ENCODE measurements at regions not wholly inside any gene's neighbourhood (a gene's known extent, or its start where the extent isn't known, plus 50 kb on each side); places are given as distances from the start of the nearest gene placed in this dataset.
A peak's percentile ranks its signal among the peaks of the same experiment; 100 is the strongest.
"Not testable (repeated sequence)": the region's sequence is repeated elsewhere in the genome, so short reads cannot be mapped to it uniquely, and the experiment has no call there.

GRCh38 chr10:17538941-17539340 is 78.2 kb downstream of the HACD1 start:
- DNase-seq (ENCODE audit: low read depth, low spot score): no peak

- no peak for DNase-seq (ENCODE audit: low read depth, low spot score)
These were observed 79.9 kb downstream of the HACD1 start for GRCh38 chr10:17537281-17537680.

GRCh38 chr10:17536221-17536620 is 81.0 kb downstream of the HACD1 start:
- no peak for DNase-seq (ENCODE audit: low read depth, low spot score)

- DNase-seq (ENCODE audit: low read depth, low spot score): no peak
These were observed 79.3 kb upstream of the ST8SIA6 start for GRCh38 chr10:17533731-17534130.

- DNase-seq (ENCODE audit: low read depth, low spot score): no peak
These were observed 74.0 kb upstream of the ST8SIA6 start for GRCh38 chr10:17528306-17528862.

GRCh38 chr10:17527514-17528146 is 73.2 kb upstream of the ST8SIA6 start:
- peak; percentile 20 for DNase-seq (ENCODE audit: low read depth, low spot score)

- not testable (repeated sequence) for DNase-seq (ENCODE audit: low read depth, low spot score)
These were observed 72.2 kb upstream of the ST8SIA6 start for GRCh38 chr10:17526571-17526970.

- no peak for DNase-seq (ENCODE audit: low read depth, low spot score)
These were observed 69.5 kb upstream of the ST8SIA6 start for GRCh38 chr10:17523917-17524316.

- no peak for DNase-seq (ENCODE audit: low read depth, low spot score)
These were observed 68.9 kb upstream of the ST8SIA6 start for GRCh38 chr10:17523246-17523753.

- DNase-seq (ENCODE audit: low read depth, low spot score): not testable (repeated sequence)
These were observed 67.9 kb upstream of the ST8SIA6 start for GRCh38 chr10:17522269-17522668.

GRCh38 chr10:17519457-17519856 is 65.1 kb upstream of the ST8SIA6 start:
- no peak for DNase-seq (ENCODE audit: low read depth, low spot score)

- DNase-seq (ENCODE audit: low read depth, low spot score): no peak
These were observed 63.9 kb upstream of the ST8SIA6 start for GRCh38 chr10:17518338-17518737.

- no peak for DNase-seq (ENCODE audit: low read depth, low spot score)
These were observed 62.0 kb upstream of the ST8SIA6 start for GRCh38 chr10:17516376-17516775.

- peak; percentile 90 for DNase-seq (ENCODE audit: low read depth, low spot score)
These were observed 58.1 kb upstream of the ST8SIA6 start for GRCh38 chr10:17512341-17513001.

GRCh38 chr10:17510242-17510908 is 56.0 kb upstream of the ST8SIA6 start:
- DNase-seq (ENCODE audit: low read depth, low spot score): no peak

- DNase-seq (ENCODE audit: low read depth, low spot score): no peak
These were observed 53.1 kb upstream of the ST8SIA6 start for GRCh38 chr10:17507538-17507937.

GRCh38 chr10:17506856-17507471 is 52.6 kb upstream of the ST8SIA6 start:
- no peak for DNase-seq (ENCODE audit: low read depth, low spot score)

- no peak for DNase-seq (ENCODE audit: low read depth, low spot score)
These were observed 52.0 kb upstream of the ST8SIA6 start for GRCh38 chr10:17506390-17506789.

- no peak for DNase-seq (ENCODE audit: low read depth, low spot score)
These were observed 50.3 kb upstream of the ST8SIA6 start for GRCh38 chr10:17504547-17505245.
